HCT116 (cell line): ENCODE measurements at regions not wholly inside any gene's neighbourhood (a gene's known extent, or its start where the extent isn't known, plus 50 kb on each side); places are given as distances from the start of the nearest gene placed in this dataset.

Source experiments
- ATAC-seq: fragments of 200-7000 bp; cut with Tn5 transposase; 2 replicates; pipeline ENCODE4 v1.9.1; 2020; ENCODE audit warnings: mild to moderate bottlenecking, moderate library complexity
- BruUV-seq: library from RNA; stranded (reverse); fragments of 400-500 nt; replicated peaks from 2 replicates; lab custom pipeline; 2021; lab: Mats Ljungman, UMichigan
- CTCF ChIA-PET: fragments of 300-600 bp; sonication (Branson Sonifier 250); formaldehyde crosslinking; loops from one replicate; lab custom pipeline; 2021; ENCODE audit warnings: antibody characterized with exemption; lab: Charles Lee
- POLR2A ChIA-PET: fragments of 300-600, 350-600 bp; sonication (Branson Sonifier 250); formaldehyde crosslinking; loops from one replicate; lab custom pipeline; 2021; ENCODE audit warnings: antibody characterized with exemption; lab: Charles Lee
- RAD21 ChIA-PET, 2 experiments: fragments of 300-600 bp; sonication (Branson Sonifier 250); formaldehyde crosslinking; loops; one replicate each; lab custom pipeline; 2023; ENCODE audit warnings: low total read pairs in 2 of 2; ENCODE audit not compliant: uncharacterized antibody in 2 of 2, unreplicated experiment in 2 of 2, low non-redundant PET in 1 of 2; lab: Charles Lee
- DNase-seq: peaks from one replicate; pipeline ENCODE4 v3.0.0-alpha.2; 2010; ENCODE audit warnings: low read depth, low spot score
- H2AFZ ChIP-seq: fragments of 200-600 bp; shearing (Covaris generic), sonication (generic); 2 replicates; pipeline ENCODE4 v1.6.1; 2017; ENCODE audit warnings: low read depth, mixed run types, mixed read lengths, antibody characterized with exemption, low read length; ENCODE audit not compliant: poor library complexity, severe bottlenecking
- H3K27ac ChIP-seq: 2 replicates; pipeline ENCODE4 v1.5.1; 2012; ENCODE audit warnings: low read depth, low read length
- H3K27me3 ChIP-seq: fragments of 200-600 bp; sonication (generic); 2 replicates; pipeline ENCODE4 v1.6.1; 2016; ENCODE audit warnings: mixed run types, low read length, mixed read lengths; ENCODE audit not compliant: insufficient read depth
- H3K36me3 ChIP-seq, 2 experiments: fragments of 200-500 bp in 1 of 2; fragments of 200-600 bp in 1 of 2; sonication (Bioruptor generic) in 1 of 2; sonication (generic) in 1 of 2; 2 replicates each; pipeline versions ENCODE4 v1.5.1 to v1.6.1; 2014 to 2016; ENCODE audit warnings: low read length in 2 of 2, inconsistent platforms in 1 of 2, mixed read lengths in 1 of 2, mixed run types in 1 of 2; ENCODE audit not compliant: insufficient read depth in 2 of 2, control insufficient read depth in 1 of 2
- H3K4me1 ChIP-seq, 2 experiments: fragments of 200-600 bp in 1 of 2; sonication (generic) in 1 of 2; 2 replicates each; pipeline versions ENCODE4 v1.5.1 to v1.6.1; 2012 to 2017; ENCODE audit warnings: low read length in 2 of 2, inconsistent platforms in 1 of 2, mild to moderate bottlenecking in 1 of 2, mixed read lengths in 1 of 2, mixed run types in 1 of 2, moderate library complexity in 1 of 2; ENCODE audit not compliant: insufficient read depth in 2 of 2, control insufficient read depth in 1 of 2
- H3K4me2 ChIP-seq: fragments of 200-600 bp; sonication (generic); 2 replicates; pipeline ENCODE4 v1.6.1; 2017; ENCODE audit warnings: mixed run types, low read length, mixed read lengths
- H3K4me3 ChIP-seq, 2 experiments: fragments of 200-600 bp in 1 of 2; sonication (generic) in 1 of 2; replicated peaks in 1 of 2; 2 replicates each; pipeline ENCODE4 v1.5.1; 2011 to 2016; ENCODE audit warnings: low read length in 2 of 2, control low read depth in 1 of 2, low read depth in 1 of 2, mild to moderate bottlenecking in 1 of 2, mixed read lengths in 1 of 2, mixed run types in 1 of 2
- H3K79me2 ChIP-seq: fragments of 200-600 bp; sonication (generic); 2 replicates; pipeline ENCODE4 v1.6.1; 2017; ENCODE audit warnings: mild to moderate bottlenecking, mixed run types, low read length, moderate library complexity, mixed read lengths; ENCODE audit not compliant: insufficient read depth
- H3K9ac ChIP-seq: fragments of 200-600 bp; sonication (generic); 2 replicates; pipeline ENCODE4 v1.6.1; 2016; ENCODE audit warnings: low read length, mixed read lengths
- H3K9me2 ChIP-seq: fragments of 200-600 bp; sonication (generic), shearing (Covaris generic); 2 replicates; pipeline ENCODE4 v1.6.1; 2017; ENCODE audit warnings: mixed run types, mild to moderate bottlenecking, moderate library complexity; ENCODE audit not compliant: insufficient read depth
- H3K9me3 ChIP-seq, 2 experiments: fragments of 200-500 bp in 1 of 2; fragments of 200-600 bp in 1 of 2; sonication (Bioruptor generic) in 1 of 2; sonication (generic) in 1 of 2; 2 replicates each; pipeline ENCODE4 v1.6.1; 2014 to 2017; ENCODE audit warnings: low read length in 2 of 2, mixed read lengths in 2 of 2, inconsistent platforms in 1 of 2, low read depth in 1 of 2, mild to moderate bottlenecking in 1 of 2, mixed run types in 1 of 2, moderate library complexity in 1 of 2; ENCODE audit not compliant: control insufficient read depth in 1 of 2, insufficient read depth in 1 of 2
- H4K20me1 ChIP-seq: fragments of 200-600 bp; sonication (generic), shearing (Covaris generic); 2 replicates; pipeline ENCODE4 v1.6.1; 2017; ENCODE audit warnings: mixed run types, mild to moderate bottlenecking, moderate library complexity; ENCODE audit not compliant: insufficient read depth
- CBX3 ChIP-seq: IDR thresholded peaks from 2 replicates; pipeline ENCODE4 v1.6.1; 2012; ENCODE audit warnings: low read depth
- CEBPB ChIP-seq: IDR thresholded peaks from 2 replicates; pipeline ENCODE4 v1.6.1; 2012; ENCODE audit warnings: low read depth
- CTCF ChIP-seq, 3 experiments: fragments of 200-600 bp in 1 of 3; sonication (generic) in 1 of 3; IDR thresholded peaks in 2 of 3; conservative IDR thresholded peaks in 1 of 3; 2 replicates each; pipeline ENCODE4 v1.5.1; 2012 to 2017; ENCODE audit warnings: low read depth in 2 of 3, low read length in 2 of 3, antibody characterized with exemption in 1 of 3, borderline replicate concordance in 1 of 3, control low read depth in 1 of 3, mild to moderate bottlenecking in 1 of 3, mixed read lengths in 1 of 3, mixed run types in 1 of 3, moderate library complexity in 1 of 3; ENCODE audit not compliant: insufficient read depth in 1 of 3
- ELF1 ChIP-seq: IDR thresholded peaks from 2 replicates; pipeline ENCODE4 v1.6.1; 2012; ENCODE audit warnings: low read depth, borderline replicate concordance
- EZH2phosphoT487 ChIP-seq: fragments of 200-600 bp; IDR thresholded peaks from 2 replicates; pipeline ENCODE4 v1.6.1; 2018; ENCODE audit warnings: antibody characterized with exemption, borderline replicate concordance
- FOSL1 ChIP-seq: IDR thresholded peaks from 2 replicates; pipeline ENCODE4 v1.6.1; 2012; ENCODE audit warnings: low read depth
- JUND ChIP-seq: IDR thresholded peaks from 2 replicates; pipeline ENCODE4 v1.6.1; 2012
- MAX ChIP-seq: IDR thresholded peaks from 2 replicates; pipeline ENCODE4 v1.6.1; 2012
- POLR2A ChIP-seq: IDR thresholded peaks from 2 replicates; pipeline ENCODE4 v1.7.0; 2011; ENCODE audit warnings: borderline replicate concordance; ENCODE audit not compliant: insufficient read depth, insufficient read length; ENCODE audit errors: extremely low read depth
- RAD21 ChIP-seq: IDR thresholded peaks from 2 replicates; pipeline ENCODE4 v1.6.1; 2012; ENCODE audit warnings: low read depth, mild to moderate bottlenecking
- SRF ChIP-seq: IDR thresholded peaks from 2 replicates; pipeline ENCODE4 v1.6.1; 2012; ENCODE audit warnings: low read depth
- YY1 ChIP-seq: IDR thresholded peaks from 2 replicates; pipeline ENCODE4 v1.6.1; 2011; ENCODE audit warnings: low read length, low read depth, moderate library complexity, mild to moderate bottlenecking; ENCODE audit not compliant: insufficient replicate concordance; ENCODE audit errors: extremely low read depth
- ZFX ChIP-seq: fragments of 450-650 bp; IDR thresholded peaks from 2 replicates; pipeline ENCODE4 v1.6.1; 2017
- ZNF274 ChIP-seq: fragments of 200-500 bp; sonication (Bioruptor generic); IDR thresholded peaks from 2 replicates; pipeline ENCODE4 v1.6.1; 2014; ENCODE audit warnings: mild to moderate bottlenecking, low read depth, low read length, inconsistent platforms
- intact Hi-C: fragments of 100-400 bp; cut with micrococcal nuclease; formaldehyde crosslinking; loops from 2 replicates; pipeline ENCODE4 v1.10.0; 2022

GRCh38 chr5:148950471-148950863, 112.4 kb downstream of the SH3TC2 start:
- ATAC-seq (no peak), DNase-seq (no peak)
- no peaks in the 10 kb centered on the region for H3K79me2 ChIP-seq
- H3K9ac ChIP-seq = no peak overlapping the region
- H4K20me1 ChIP-seq = no peaks in the 10 kb centered on the region
- ChIA-PET RAD21 (no interaction called here), POLR2A (no interaction called here), CTCF (interaction anchor here (1.7 kb wide), 1 partner anchor 209 kb away, joined by 6 read pairs; no protein-coding TSS in a partner anchor)
- BruUV-seq = no TSS peak
- intact Hi-C loops = no loop called here
- TF ChIP-seq MAX (no peak), YY1 (no peak), RAD21 (no peak), ZFX (no peak), ELF1 (no peak), SRF (no peak), ZNF274 (no peak), JUND (no peak), CEBPB (no peak), EZH2phosphoT487 (no peak), POLR2A (no peak), CTCF (IDR thresholded peaks at IDR 0.05 in 2 of 3, conservative IDR thresholded peaks at IDR 0.05 in 1 of 3; ENCODE audit: borderline replicate concordance in 1 of 3, insufficient read depth in 1 of 3, low read depth in 2 of 3, low read length in 2 of 3) (no peak), CBX3 (no peak), FOSL1 (no peak)
- H2AFZ ChIP-seq = no peak overlapping the region
- no peaks in the 10 kb centered on the region for H3K9me2 ChIP-seq
- H3K4me2 ChIP-seq = no peak overlapping the region
- H3K36me3 ChIP-seq = no peaks in the 10 kb centered on the region
- H3K4me3 ChIP-seq = no peak overlapping the region
- no peaks in the 10 kb centered on the region for H3K4me1 ChIP-seq
- no peaks in the 10 kb centered on the region for H3K9me3 ChIP-seq
- H3K27me3 ChIP-seq = no peaks in the 10 kb centered on the region
- H3K27ac ChIP-seq = no peak overlapping the region
